NB4 (cell line): ENCODE measurements at regions not wholly inside any gene's neighbourhood (a gene's known extent, or its start where the extent isn't known, plus 50 kb on each side); places are given as distances from the start of the nearest gene placed in this dataset.
A peak's percentile ranks its signal among the peaks of the same experiment; 100 is the strongest.

Experiments
- DNase-seq: peaks from one replicate; pipeline ENCODE4 v3.0.0; 2010; ENCODE audit warnings: low read depth
- H3K4me3 ChIP-seq: one replicate; pipeline ENCODE4 v1.5.1; 2011; ENCODE audit warnings: mild to moderate bottlenecking, low read depth, low read length, moderate library complexity
- CTCF ChIP-seq: IDR thresholded peaks from one replicate; pipeline ENCODE4 v1.5.1; 2012; ENCODE audit warnings: low read depth, low read length
- MYC ChIP-seq: IDR thresholded peaks from 2 replicates; pipeline ENCODE4 v1.6.1; 2011; ENCODE audit warnings: low read depth, low read length
- POLR2A ChIP-seq: IDR thresholded peaks from 2 replicates; pipeline ENCODE4 v1.6.1; 2011; ENCODE audit warnings: mild to moderate bottlenecking; ENCODE audit not compliant: insufficient read length; ENCODE audit errors: extremely low read depth
- TF ChIP-seq, protein P1 (sequence below): IDR thresholded peaks from 2 replicates; pipeline ENCODE4 v1.6.1; 2011; ENCODE audit warnings: low read depth, low read length

GRCh38 chr4:13918110-13918509, 290.6 kb upstream of the BOD1L1 start:
- DNase-seq = no peak
- no peak overlapping the region for H3K4me3 ChIP-seq
- TF ChIP-seq, protein P1, sequence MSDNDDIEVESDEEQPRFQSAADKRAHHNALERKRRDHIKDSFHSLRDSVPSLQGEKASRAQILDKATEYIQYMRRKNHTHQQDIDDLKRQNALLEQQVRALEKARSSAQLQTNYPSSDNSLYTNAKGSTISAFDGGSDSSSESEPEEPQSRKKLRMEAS = no peak
- TF ChIP-seq MYC (no peak), POLR2A (no peak), CTCF (no peak)

DNA sequence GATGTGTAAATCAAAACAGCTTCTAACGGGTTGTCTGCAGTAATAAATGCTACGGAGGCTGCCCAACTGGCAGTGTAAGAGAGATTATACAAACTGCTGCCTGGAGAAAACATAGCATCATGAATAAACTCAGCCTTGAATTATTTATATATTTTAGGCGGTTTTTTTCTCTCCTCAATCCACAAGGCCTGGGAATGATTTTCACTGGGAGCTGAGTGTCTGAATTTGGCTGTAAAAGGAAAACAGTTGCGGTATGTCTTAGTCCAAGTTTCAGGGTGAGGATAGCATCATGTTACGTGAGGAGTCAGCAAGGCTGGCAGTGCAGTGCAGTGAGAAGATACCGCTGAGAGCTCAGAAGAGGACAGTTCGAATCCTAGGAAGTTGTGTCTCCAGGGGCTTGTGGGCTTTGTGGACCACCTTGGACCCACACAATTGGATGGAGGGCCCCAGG, 291.5 kb upstream of the BOD1L1 start:
- no peak for DNase-seq
- TF ChIP-seq CTCF (no peak), MYC (no peak), POLR2A (no peak)
- TF ChIP-seq, protein P1 = no peak
- H3K4me3 ChIP-seq = no peak overlapping the region

DNA sequence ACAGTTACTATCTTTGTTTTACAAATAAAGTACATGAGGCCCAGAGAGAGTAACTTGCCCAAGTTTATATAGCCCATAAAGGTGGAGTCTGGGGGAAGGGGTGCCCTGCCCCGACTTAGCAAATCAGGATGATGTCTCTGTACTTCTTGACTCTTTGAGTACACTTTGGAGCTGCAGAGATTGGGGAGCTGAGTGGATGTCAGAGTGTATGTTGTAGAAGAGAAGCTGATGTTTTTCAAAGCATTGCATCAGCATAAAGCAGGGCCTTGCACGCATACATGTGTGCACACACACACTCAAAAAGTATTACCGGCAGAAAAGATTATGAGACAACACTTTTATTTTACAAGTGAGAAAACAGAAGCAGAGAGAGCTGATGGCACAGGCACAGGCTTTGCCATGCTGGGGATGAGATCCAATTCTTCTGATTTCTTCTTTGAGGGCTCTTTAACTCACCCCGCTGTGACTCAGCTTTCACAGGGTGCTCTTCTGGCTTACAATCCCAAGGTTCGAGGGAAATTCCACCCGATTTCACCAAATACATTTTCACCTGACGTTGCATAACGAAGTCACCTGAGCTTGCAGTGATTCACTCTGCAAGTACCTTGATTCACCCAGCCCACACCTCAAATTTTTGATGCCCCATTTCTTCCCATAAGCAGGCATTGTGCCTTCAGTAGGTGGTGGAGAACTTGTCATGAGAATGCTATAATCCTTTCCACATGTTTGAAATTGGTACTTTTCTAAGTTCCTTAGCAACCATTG, 292.8 kb upstream of the BOD1L1 start:
- DNase-seq = no peak
- TF ChIP-seq CTCF = no peak
- TF ChIP-seq, protein P1 = no peak
- TF ChIP-seq POLR2A = no peak
- no peak for TF ChIP-seq MYC
- no peak overlapping the region for H3K4me3 ChIP-seq

GRCh38 chr4:13920901-13921300, 293.4 kb upstream of the BOD1L1 start:
- TF ChIP-seq POLR2A (no peak), MYC (no peak), CTCF (no peak)
- TF ChIP-seq, protein P1 = no peak
- H3K4me3 ChIP-seq = no peak overlapping the region
- peak; percentile 30 for DNase-seq

DNA sequence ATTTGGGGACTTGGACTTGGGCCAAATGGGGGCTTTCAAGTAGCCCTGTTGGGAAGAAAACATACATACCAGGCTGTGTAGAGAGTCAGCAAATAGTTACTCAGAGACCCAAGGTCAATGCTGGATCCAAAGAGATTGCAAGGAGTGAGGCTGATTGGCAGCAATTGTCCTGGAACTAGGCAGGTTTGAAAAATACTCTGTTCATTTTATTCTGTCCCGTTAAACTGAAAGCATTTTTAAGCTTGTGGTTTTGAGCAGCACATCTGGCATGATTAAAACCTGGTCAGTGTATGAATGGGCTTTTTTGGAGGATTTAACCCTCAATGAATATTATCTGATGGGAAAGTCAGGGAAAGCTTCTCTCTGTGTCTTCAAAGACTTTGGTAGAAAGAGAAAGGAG, 294.3 kb upstream of the BOD1L1 start:
- no peak for DNase-seq
- no peak overlapping the region for H3K4me3 ChIP-seq
- TF ChIP-seq, protein P1 = no peak
- no peak for TF ChIP-seq CTCF
- no peak for TF ChIP-seq POLR2A
- TF ChIP-seq MYC = no peak

- H3K4me3 ChIP-seq = no peak overlapping the region
- TF ChIP-seq CTCF (no peak), POLR2A (no peak), MYC (no peak)
- TF ChIP-seq, protein P1 = no peak
- DNase-seq = no peak
Observed at GRCh38 chr4:13922459-13922858, 294.9 kb upstream of the BOD1L1 start.
